ENCODE measurements at regions not wholly inside any gene's neighbourhood (a gene's known extent, or its start where the extent isn't known, plus 50 kb on each side); places are given as distances from the start of the nearest gene placed in this dataset.

GRCh38 chr4:110854021-110854678, 231.3 kb upstream of the PITX2 start:
- WGBS, 2 experiments (ENCODE audit: extremely low coverage in 2 of 2, insufficient read length in 1 of 2) = no CpG with 5 or more reads among the region's 6 CpGs
- Histone ChIP-seq H3K14ac (replicated peaks; ENCODE audit: low read depth, low read length) (no peak overlapping the region), H3K79me1 (ENCODE audit: low read depth in 1 of 2, low read length in 2 of 2) (no peaks in the 10 kb centered on the region), H3K18ac (ENCODE audit: low read depth, low read length) (no peak overlapping the region), H3K4ac (ENCODE audit: low read depth, low read length) (no peak overlapping the region), H3K9me1 (ENCODE audit: insufficient read depth, low read length) (0 out of 2 replicates have a peak, but pooled peaks cover 2% of the 10 kb centered on the region), H3K9ac (ENCODE audit: low read depth, low read length) (no peak overlapping the region), H2BK120ac (ENCODE audit: low read depth, low read length) (no peak overlapping the region), H3K9me3 (ENCODE audit: control insufficient read depth, insufficient read depth, low read length) (no peaks in the 10 kb centered on the region), H4K5ac (ENCODE audit: low read depth, low read length) (no peak overlapping the region), H3K23ac (ENCODE audit: low read depth, low read length) (no peak overlapping the region), H3K4me3 (ENCODE audit: insufficient read depth, low read depth, low read length) (no peak overlapping the region), H2BK5ac (ENCODE audit: low read depth, low read length, poor library complexity, severe bottlenecking) (peak overlapping the region; percentile 16), H3K27me3 (ENCODE audit: control insufficient read depth, insufficient read depth, low read length) (peaks cover 4% of the 10 kb centered on the region; the same call in 1 of the 2 replicates), H4K8ac (ENCODE audit: low read depth in 2 of 2, low read length in 2 of 2) (no peak overlapping the region), H2BK20ac (ENCODE audit: low read depth, low read length) (no peak overlapping the region), H3K4me1 (ENCODE audit: control insufficient read depth, insufficient read depth, low read length) (no peaks in the 10 kb centered on the region), H3K36me3 (ENCODE audit: control insufficient read depth, insufficient read depth, low read length) (no peaks in the 10 kb centered on the region), H2AK9ac (replicated peaks; ENCODE audit: low read depth, low read length, poor library complexity) (no peak overlapping the region), H3K56ac (ENCODE audit: extremely low read depth, insufficient read depth, low read length) (no peak overlapping the region), H2AFZ (replicated peaks; ENCODE audit: low read length, poor library complexity) (no peak overlapping the region), H4K91ac (ENCODE audit: insufficient read depth, low read depth, low read length) (no peak overlapping the region), H2AK5ac (ENCODE audit: low read depth, low read length) (no peak overlapping the region), H2BK15ac (ENCODE audit: low read depth, low read length) (no peak overlapping the region), H3K27ac (ENCODE audit: insufficient read depth, low read length) (no peak overlapping the region), H4K20me1 (ENCODE audit: insufficient read depth, low read length) (no peaks in the 10 kb centered on the region), H3K4me2 (ENCODE audit: low read depth, low read length) (no peak overlapping the region; the same call in 1 of the 2 replicates)
- in situ Hi-C loops (cut with MboI; ENCODE audit: low sequenced_read_pairs) (no loop called here), dilution Hi-C loops (cut with HindIII; ENCODE audit: low sequenced_read_pairs, unreplicated experiment) (no loop called here), intact Hi-C loops (cut with micrococcal nuclease) (loop anchor here (2.0 to 5.0 kb wide), 2 partner anchors 202 to 217 kb away; no protein-coding TSS in a partner anchor)
- POLR2A ChIA-PET (ENCODE audit: unreplicated experiment) = no interaction called here
- CTCF ChIA-PET = interaction anchor here (0.6 to 1.0 kb wide), 2 partner anchors 103 to 125 kb away, joined by 3 to 7 read pairs; no protein-coding TSS in a partner anchor
- TF ChIP-seq CEBPB (IDR thresholded peaks at IDR 0.05; ENCODE audit: low read depth, low read length) (peak; percentile 76; the same call in 1 of the 2 replicates), RAD21 (IDR thresholded peaks at IDR 0.05; ENCODE audit: low read length) (no peak), BHLHE40 (IDR thresholded peaks at IDR 0.05; ENCODE audit: low read depth, low read length) (peak; percentile 56)
- DNase-seq = peak; percentile 84
- peak; percentile 84 for ATAC-seq (ENCODE audit: low read depth)
- BruUV-seq (replicated peaks) = no TSS peak

Data from IMR-90 (cell line).